ENCODE measurements at regions not wholly inside any gene's neighbourhood (a gene's known extent, or its start where the extent isn't known, plus 50 kb on each side); places are given as distances from the start of the nearest gene placed in this dataset.

DNA sequence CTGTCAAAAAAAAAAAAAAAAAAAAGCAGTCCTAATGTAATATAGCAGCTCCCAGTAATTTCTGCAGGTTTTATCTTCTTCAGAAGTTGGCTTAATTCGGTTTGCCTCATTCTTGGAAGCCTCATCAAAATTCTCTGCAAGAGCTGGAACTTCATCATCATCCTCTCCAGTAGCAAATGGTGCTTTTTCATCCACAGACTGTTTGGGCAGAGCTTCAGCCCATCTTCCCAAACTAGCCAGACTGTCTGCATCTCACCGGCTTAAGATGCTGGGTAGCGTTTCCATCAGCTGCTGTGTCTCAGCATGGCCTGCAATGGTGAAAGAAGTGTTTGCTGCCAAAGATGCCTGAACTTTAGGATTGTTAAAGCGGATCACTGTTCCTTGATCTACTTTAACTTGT lies 112.6 kb downstream of the AIPL1 start:
- WGBS, 2 donors: 76 to 79% methylated on average over 4 of the region's 4 CpGs
- no peak for TF ChIP-seq POLR2A (IDR thresholded peaks at IDR 0.05)
- TF ChIP-seq, protein P1, sequence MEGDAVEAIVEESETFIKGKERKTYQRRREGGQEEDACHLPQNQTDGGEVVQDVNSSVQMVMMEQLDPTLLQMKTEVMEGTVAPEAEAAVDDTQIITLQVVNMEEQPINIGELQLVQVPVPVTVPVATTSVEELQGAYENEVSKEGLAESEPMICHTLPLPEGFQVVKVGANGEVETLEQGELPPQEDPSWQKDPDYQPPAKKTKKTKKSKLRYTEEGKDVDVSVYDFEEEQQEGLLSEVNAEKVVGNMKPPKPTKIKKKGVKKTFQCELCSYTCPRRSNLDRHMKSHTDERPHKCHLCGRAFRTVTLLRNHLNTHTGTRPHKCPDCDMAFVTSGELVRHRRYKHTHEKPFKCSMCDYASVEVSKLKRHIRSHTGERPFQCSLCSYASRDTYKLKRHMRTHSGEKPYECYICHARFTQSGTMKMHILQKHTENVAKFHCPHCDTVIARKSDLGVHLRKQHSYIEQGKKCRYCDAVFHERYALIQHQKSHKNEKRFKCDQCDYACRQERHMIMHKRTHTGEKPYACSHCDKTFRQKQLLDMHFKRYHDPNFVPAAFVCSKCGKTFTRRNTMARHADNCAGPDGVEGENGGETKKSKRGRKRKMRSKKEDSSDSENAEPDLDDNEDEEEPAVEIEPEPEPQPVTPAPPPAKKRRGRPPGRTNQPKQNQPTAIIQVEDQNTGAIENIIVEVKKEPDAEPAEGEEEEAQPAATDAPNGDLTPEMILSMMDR (IDR thresholded peaks at IDR 0.05): no peak
- intact Hi-C loops (cut with DNase I; ENCODE audit: low total_unique reads): no loop called here

GRCh38 chr17:6314311-6314710 lies 120.6 kb downstream of the AIPL1 start:
- H3K4me1 ChIP-seq: no peaks in the 10 kb centered on the region
- 72 to 81% methylated on average over 3 of the region's 3 CpGs for WGBS, 2 donors
- DNase-seq: no peak
- no peaks in the 10 kb centered on the region for H3K27me3 ChIP-seq
- no peak overlapping the region for H3K27ac ChIP-seq
- intact Hi-C loops (cut with DNase I; ENCODE audit: low total_unique reads): no loop called here
- no peaks in the 10 kb centered on the region for H3K36me3 ChIP-seq (ENCODE audit: low read depth, missing control alignments)
- TF ChIP-seq, protein P1 (IDR thresholded peaks at IDR 0.05): no peak
- TF ChIP-seq POLR2A (IDR thresholded peaks at IDR 0.05): no peak
- no peak overlapping the region for H3K4me3 ChIP-seq
- H3K9me3 ChIP-seq: no peaks in the 10 kb centered on the region

More for the DNA sequence above, 112.6 kb downstream of the AIPL1 start:
- no peaks in the 10 kb centered on the region for H3K4me1 ChIP-seq
- no peaks in the 10 kb centered on the region for H3K9me3 ChIP-seq
- H3K36me3 ChIP-seq (ENCODE audit: low read depth, missing control alignments): no peaks in the 10 kb centered on the region
- H3K4me3 ChIP-seq: no peak overlapping the region
- no peaks in the 10 kb centered on the region for H3K27me3 ChIP-seq
- H3K27ac ChIP-seq: no peak overlapping the region
- no peak for DNase-seq

DNA sequence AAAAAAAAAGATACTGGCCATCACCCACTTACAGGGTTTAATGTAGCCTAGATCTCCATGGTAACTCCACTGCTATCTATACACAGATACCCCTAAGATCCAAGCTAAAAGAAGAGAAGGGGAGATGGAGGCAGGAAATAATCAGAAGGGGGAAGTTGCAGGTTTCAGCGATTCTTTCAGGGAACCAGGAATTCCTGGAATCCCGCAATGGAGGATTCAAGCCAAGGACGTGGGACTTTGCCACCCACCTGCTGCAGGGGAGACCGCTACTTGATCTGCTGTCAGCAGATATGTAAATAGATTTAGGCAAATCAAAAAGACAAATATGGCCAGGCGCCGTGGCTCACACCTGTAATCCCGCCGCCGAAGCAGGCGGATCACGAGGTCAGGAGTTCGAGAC lies 121.1 kb downstream of the AIPL1 start:
- no peaks in the 10 kb centered on the region for H3K27me3 ChIP-seq
- intact Hi-C loops (cut with DNase I; ENCODE audit: low total_unique reads): no loop called here

GRCh38 chr17:6306820-6307219 lies 128.1 kb downstream of the AIPL1 start:
- H3K36me3 ChIP-seq (ENCODE audit: low read depth, missing control alignments): no peaks in the 10 kb centered on the region
- intact Hi-C loops (cut with DNase I; ENCODE audit: low total_unique reads): no loop called here
- no peaks in the 10 kb centered on the region for H3K9me3 ChIP-seq
- H3K4me3 ChIP-seq: no peak overlapping the region
- TF ChIP-seq, protein P1 (IDR thresholded peaks at IDR 0.05): no peak
- no peak for TF ChIP-seq POLR2A (IDR thresholded peaks at IDR 0.05)
- 37 to 43% methylated on average over 4 of the region's 4 CpGs for WGBS, 2 donors
- H3K4me1 ChIP-seq: no peaks in the 10 kb centered on the region
- no peaks in the 10 kb centered on the region for H3K27me3 ChIP-seq
- no peak for DNase-seq
- H3K27ac ChIP-seq: no peak overlapping the region

More for the DNA sequence above, 121.1 kb downstream of the AIPL1 start:
- no peaks in the 10 kb centered on the region for H3K9me3 ChIP-seq
- no peaks in the 10 kb centered on the region for H3K36me3 ChIP-seq (ENCODE audit: low read depth, missing control alignments)
- no peak overlapping the region for H3K27ac ChIP-seq
- no peaks in the 10 kb centered on the region for H3K4me1 ChIP-seq
- TF ChIP-seq, protein P1 (IDR thresholded peaks at IDR 0.05): no peak
- no peak for TF ChIP-seq POLR2A (IDR thresholded peaks at IDR 0.05)
- no peak overlapping the region for H3K4me3 ChIP-seq
- WGBS, 2 donors: 88 to 90% methylated on average over 12 of the region's 12 CpGs
- DNase-seq: no peak

GRCh38 chr17:6305613-6306360 lies 129.1 kb downstream of the AIPL1 start:
- intact Hi-C loops (cut with DNase I; ENCODE audit: low total_unique reads): no loop called here
- Histone ChIP-seq H3K36me3 (ENCODE audit: low read depth, missing control alignments) (no peaks in the 10 kb centered on the region), H3K4me3 (no peak overlapping the region), H3K4me1 (no peaks in the 10 kb centered on the region), H3K9me3 (no peaks in the 10 kb centered on the region), H3K27me3 (no peaks in the 10 kb centered on the region), H3K27ac (no peak overlapping the region)
- no peak for DNase-seq
- no peak for TF ChIP-seq POLR2A (IDR thresholded peaks at IDR 0.05)
- TF ChIP-seq, protein P1 (IDR thresholded peaks at IDR 0.05): no peak
- WGBS, 2 donors: 80 to 85% methylated on average over 10 to 11 of the region's 11 CpGs

Measured in testis (tissue), 2 donors.